Ishikawa (cell line): ENCODE measurements at regions not wholly inside any gene's neighbourhood (a gene's known extent, or its start where the extent isn't known, plus 50 kb on each side); places are given as distances from the start of the nearest gene placed in this dataset.

ENCODE experiments used
- CEBPB ChIP-seq: IDR thresholded peaks from 2 replicates; pipeline ENCODE4 v1.6.1; 2012
- CREB1 ChIP-seq: IDR thresholded peaks from 2 replicates; pipeline ENCODE4 v1.6.1; 2012; ENCODE audit warnings: low read depth
- EGR1 ChIP-seq: IDR thresholded peaks from 2 replicates; pipeline ENCODE4 v1.6.1; 2012
- EP300 ChIP-seq: IDR thresholded peaks from 2 replicates; pipeline ENCODE4 v1.6.1; 2012; ENCODE audit warnings: borderline replicate concordance
- FOXM1 ChIP-seq: IDR thresholded peaks from 2 replicates; pipeline ENCODE4 v1.6.1; 2012; ENCODE audit warnings: low read depth, borderline replicate concordance
- MAX ChIP-seq: IDR thresholded peaks from 2 replicates; pipeline ENCODE4 v1.6.1; 2012
- NFIC ChIP-seq: IDR thresholded peaks from 2 replicates; pipeline ENCODE4 v1.6.1; 2012
- RAD21 ChIP-seq: IDR thresholded peaks from 2 replicates; pipeline ENCODE4 v1.6.1; 2012; ENCODE audit warnings: low read depth
- REST ChIP-seq: IDR thresholded peaks from 2 replicates; pipeline ENCODE4 v1.6.1; 2012; ENCODE audit warnings: low read depth, mild to moderate bottlenecking
- TAF1 ChIP-seq: IDR thresholded peaks from 2 replicates; pipeline ENCODE4 v1.6.1; 2012; ENCODE audit warnings: low read depth, mild to moderate bottlenecking
- TCF12 ChIP-seq: IDR thresholded peaks from 2 replicates; pipeline ENCODE4 v1.6.1; 2012; ENCODE audit warnings: low read depth
- TEAD4 ChIP-seq: IDR thresholded peaks from 2 replicates; pipeline ENCODE4 v1.6.1; 2012
- USF1 ChIP-seq: IDR thresholded peaks from 2 replicates; pipeline ENCODE4 v1.6.1; 2012
- YY1 ChIP-seq: IDR thresholded peaks from 2 replicates; pipeline ENCODE4 v1.6.1; 2012; ENCODE audit warnings: low read depth
- ZBTB7A ChIP-seq: IDR thresholded peaks from 2 replicates; pipeline ENCODE4 v1.6.1; 2012; ENCODE audit warnings: low read depth

GRCh38 chr9:23088932-23089364 is 642.3 kb downstream of the DMRTA1 start:
- no peak for TF ChIP-seq ZBTB7A
- no peak for TF ChIP-seq REST
- TF ChIP-seq YY1, result no peak
- TF ChIP-seq TCF12, result no peak
- TF ChIP-seq TAF1, result no peak
- TF ChIP-seq MAX, result no peak
- TF ChIP-seq CREB1, result no peak
- TF ChIP-seq CEBPB, result no peak
- TF ChIP-seq NFIC, result no peak
- no peak for TF ChIP-seq RAD21
- TF ChIP-seq FOXM1, result no peak
- TF ChIP-seq USF1, result no peak
- TF ChIP-seq EGR1, result no peak
- TF ChIP-seq EP300, result no peak

- no peak for TF ChIP-seq YY1
These were observed 671.0 kb downstream of the DMRTA1 start for GRCh38 chr9:23117616-23118015.

DNA sequence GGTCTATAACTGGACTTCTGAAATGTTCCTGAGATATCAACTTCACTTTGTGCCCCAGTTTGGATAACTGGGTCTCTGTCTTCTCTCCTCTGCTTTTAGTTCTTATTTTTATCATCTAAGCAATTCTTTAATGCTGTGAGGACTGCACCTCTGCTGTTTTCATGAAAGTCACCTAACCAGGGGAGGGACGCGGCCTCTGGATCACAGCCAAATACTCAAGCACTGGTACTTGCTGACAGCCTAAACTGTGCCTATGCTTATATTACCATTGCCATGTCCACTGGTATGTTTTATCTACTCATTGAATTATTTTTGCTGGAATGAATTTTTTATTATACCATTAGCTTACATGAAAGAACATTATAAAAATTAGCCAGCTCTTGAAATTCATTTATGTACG is 674.0 kb downstream of the DMRTA1 start:
- TF ChIP-seq RAD21 (no peak), TEAD4 (no peak), TAF1 (no peak)

DNA sequence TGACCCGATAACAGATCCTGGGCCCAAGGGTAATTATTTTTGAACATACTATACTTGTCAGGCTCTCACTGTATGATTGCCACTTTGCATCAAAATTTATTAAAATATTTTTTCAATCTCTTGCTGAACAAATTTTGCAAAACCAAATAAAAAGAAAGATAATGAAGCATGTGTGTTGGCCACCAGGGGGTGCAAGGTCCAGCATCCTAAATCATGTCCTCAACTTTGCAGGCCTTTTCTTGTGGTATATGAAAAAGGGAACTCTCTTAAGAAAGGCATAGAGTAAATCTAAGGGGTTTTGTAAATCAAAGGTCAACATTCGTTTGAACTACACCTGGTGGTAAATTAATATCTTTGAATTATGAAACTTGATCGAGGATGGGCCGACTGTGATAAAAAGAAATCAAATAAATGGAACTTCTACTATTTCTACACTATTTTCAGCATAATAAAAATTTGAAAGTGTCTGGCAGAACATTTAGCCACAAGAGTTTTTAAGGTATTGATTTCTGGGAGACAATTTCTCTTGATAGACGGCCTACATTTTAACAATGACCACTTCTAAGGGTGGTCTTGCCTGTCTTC is 676.5 kb downstream of the DMRTA1 start:
- TF ChIP-seq ZBTB7A, result no peak
- TF ChIP-seq CREB1, result no peak
- no peak for TF ChIP-seq EP300
- TF ChIP-seq CEBPB, result no peak
- no peak for TF ChIP-seq TAF1
- TF ChIP-seq FOXM1, result no peak
- no peak for TF ChIP-seq USF1
- no peak for TF ChIP-seq TEAD4
- TF ChIP-seq REST, result no peak
- TF ChIP-seq NFIC, result no peak
- TF ChIP-seq MAX, result no peak
- TF ChIP-seq TCF12, result no peak
- no peak for TF ChIP-seq RAD21
- TF ChIP-seq YY1, result no peak
- TF ChIP-seq EGR1, result no peak

DNA sequence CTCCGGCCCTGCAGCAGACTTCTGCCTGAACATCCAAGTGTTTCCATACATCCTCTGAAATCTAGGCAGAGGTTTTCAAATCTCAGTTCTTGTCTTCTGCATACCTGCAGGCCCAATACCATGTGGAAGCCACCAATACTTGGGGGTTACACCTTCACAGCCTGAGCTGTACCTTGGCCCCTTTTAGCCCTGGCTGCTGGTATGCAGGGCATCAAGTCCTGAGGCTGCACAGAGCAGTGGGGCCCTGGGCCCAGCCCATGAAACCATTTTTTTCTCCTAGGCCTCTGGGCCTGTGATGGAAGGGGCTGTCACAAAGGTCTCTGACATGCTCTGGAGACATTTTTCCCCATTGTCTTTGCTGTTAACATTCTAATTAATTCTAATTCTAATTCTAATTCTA is 680.6 kb downstream of the ELAVL2 start:
- TF ChIP-seq FOXM1 (no peak), REST (no peak), MAX (no peak), TAF1 (no peak), YY1 (no peak), USF1 (no peak), CREB1 (no peak), CEBPB (no peak), NFIC (no peak), EP300 (no peak), TCF12 (no peak), TEAD4 (no peak), RAD21 (no peak), EGR1 (no peak), ZBTB7A (no peak)
